HG03060 (cell line): ENCODE measurements at regions not wholly inside any gene's neighbourhood (a gene's known extent, or its start where the extent isn't known, plus 50 kb on each side); places are given as distances from the start of the nearest gene placed in this dataset.

Source experiments
- ATAC-seq: cut with Tn5 transposase; IDR thresholded peaks from one replicate; pipeline ENCODE4 v1.9.1; 2021; ENCODE audit warnings: low read depth, moderate number of reproducible peaks; ENCODE audit not compliant: unreplicated experiment

DNA sequence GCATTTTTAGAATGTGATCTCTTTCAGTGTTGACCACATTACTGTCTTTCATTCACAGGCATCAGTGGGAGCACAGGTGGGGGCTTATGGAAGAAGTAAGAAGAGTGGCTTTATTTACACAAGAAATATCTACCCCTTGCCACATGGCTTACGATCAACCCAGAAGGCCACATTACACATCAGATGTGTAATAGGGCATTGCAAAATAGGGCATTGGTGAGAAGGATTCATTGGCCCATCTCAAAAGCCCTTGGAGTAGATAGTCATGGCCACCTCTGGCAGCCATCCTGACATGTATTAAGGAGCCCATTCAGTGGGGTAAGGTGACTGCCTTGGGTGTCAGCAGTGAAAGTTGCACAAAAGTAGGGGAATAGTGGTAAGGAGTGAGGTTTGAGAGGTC lies 97.5 kb downstream of the MAFB start:
- no peak for ATAC-seq

DNA sequence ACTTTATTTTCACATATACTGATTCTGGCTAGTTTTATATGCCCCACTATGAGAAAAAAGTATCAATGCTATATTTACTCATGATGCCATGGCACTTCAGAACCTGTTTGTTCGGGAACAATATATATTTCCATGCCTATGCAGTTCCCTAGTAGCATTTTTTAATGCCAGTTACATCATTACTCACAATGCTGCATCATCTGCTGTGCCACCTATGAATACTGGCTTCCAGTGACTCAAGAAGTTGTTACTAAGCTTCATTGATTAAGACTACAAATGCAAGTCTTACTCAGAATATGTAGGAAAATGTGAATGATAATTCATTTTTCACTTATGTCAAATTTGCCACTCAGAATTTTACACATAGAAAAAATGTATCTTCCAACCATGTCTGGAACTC lies 97.9 kb downstream of the MAFB start:
- no peak for ATAC-seq

DNA sequence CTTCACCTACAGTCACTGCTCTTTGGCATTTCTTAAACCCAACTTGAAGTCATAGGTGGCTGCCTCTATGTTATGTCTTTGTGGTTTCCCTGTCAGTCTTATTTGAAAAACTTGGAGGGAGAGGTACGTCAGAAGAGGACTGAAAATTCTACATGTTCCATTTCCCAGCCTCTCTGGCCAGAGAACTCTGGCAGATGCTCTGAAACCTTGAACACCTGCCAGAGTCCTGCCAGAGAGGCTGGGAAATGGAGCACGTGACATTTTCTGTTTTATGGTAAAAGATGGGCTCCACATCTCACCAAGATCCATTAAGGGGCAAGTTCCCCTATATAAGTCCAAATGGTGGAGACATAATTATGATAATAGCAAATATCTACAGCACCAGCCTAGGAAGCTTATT lies 99.5 kb downstream of the MAFB start:
- no peak for ATAC-seq

DNA sequence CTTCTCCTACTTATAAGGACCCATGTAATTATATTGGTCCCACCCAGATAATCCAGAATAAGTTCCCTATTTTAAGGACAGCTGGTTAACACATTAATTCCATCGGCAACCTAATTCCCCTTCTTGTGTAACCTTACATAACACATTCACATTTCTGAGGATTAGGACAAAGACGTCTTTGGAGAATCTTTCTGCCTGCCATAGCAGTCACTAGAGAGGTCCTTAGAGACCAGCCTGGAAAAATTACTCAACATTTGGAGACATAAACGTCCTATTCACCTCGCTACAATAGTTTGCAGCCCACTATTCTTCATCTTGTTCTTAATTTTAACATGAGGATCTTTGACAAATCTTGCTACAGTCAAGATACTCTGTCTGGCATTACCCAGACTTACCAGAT lies 100.1 kb downstream of the MAFB start:
- ATAC-seq: no peak

DNA sequence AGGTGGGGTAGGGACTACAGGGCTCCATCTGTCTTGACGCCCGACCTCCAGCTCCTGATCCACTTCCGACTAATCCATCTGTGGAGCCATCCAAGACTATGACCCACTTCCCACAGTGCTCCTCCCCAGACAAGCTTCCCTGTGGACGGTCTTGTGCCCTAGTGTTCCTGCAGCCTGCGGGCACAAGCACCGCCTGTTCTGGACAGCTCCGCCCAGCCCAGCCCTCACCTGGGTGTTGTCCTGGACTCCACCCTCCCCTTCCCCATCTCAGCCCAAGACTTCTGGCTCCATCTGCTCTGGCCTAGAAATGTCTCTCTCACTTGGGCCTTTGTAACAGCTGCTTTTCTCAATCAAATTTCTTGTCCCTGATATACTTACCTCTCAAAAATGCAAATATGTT lies 102.0 kb downstream of the MAFB start:
- no peak for ATAC-seq

DNA sequence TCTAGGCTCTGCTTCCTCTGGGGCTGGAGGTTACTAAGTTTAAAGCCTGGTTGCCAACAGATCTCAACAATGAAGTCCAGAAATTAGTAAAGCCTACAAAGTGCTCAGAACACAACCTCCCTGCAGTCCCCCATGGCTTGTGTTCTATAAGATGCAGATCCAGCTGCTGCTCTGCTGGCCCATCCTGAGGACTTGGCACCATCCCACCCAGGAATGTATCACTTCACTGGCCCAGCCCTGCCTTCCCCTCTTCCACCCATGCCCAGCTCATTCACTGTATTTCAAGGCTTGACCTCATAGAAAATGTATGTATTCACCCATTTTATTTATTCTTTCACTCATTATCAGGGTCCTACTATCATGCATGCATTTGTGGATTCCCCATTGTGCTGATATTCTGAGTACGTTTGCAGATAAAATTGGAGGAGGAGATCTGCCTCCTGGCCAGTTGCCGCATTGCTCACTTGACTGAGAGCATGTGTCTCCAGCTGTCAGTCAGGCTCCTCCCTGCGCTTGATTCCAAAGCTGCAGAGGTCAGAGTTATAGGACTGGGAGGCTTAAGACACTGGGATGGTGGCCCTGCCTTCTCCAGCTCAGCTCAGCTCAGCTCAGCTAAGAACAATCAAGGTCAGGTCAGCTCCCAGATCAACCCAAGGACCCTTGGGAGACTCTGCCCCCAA lies 104.8 kb downstream of the MAFB start:
- ATAC-seq: no peak

DNA sequence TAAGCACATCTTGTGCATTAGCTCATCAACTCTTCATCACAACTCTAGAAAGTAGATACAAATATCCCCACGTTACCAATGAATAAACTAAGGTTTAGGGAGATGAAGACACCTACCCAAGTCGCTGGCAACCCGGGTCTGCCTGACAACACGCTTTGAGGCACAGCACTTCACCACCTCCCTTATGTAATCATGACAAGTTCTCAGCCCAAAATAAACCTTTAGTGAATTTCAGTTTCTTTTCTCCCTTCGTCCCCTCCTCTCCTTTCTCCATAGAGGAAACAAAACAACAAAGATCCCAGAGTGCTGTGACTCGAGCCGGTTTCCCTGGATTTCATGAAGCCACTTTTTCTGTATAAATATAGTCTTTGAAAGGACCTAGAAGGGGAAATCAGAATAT lies 105.4 kb downstream of the MAFB start:
- no peak for ATAC-seq

DNA sequence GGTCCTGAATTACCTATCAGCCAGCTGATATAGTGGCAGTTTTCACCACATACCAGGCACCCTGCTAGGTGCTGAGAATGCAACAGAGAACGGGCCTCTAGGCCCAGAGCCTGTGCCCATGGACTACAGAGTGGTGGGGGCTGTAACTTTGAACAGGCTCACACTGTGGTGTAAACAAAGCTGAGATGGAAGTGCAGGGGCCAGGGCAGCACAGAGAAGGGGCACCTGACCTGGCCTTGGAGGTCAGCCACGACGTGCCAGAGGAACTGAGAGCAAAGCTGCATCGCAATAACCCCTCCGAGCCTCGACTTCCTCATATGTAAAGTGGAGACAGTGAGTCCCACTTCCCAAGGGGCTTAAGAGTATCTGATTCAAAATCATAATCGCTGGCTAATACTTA lies 105.8 kb downstream of the MAFB start:
- no peak for ATAC-seq

DNA sequence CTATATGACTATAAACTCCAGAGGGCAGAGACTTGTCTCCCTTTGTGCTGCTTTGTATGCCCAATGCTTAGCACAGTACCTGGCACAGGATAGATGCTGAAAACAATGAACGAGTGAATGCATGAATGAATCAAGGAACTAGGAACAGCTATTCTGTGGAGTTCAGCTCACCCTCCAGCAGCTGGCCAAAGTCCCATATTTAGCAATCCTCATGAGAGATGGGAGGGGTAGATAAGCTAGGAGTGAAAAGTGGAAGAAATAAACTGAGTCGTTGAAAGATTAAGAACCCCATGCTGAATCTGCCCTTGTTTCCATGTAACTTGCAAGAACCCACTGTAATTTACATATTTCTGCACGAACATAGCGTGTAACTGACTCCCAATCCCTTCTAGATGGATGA lies 106.5 kb downstream of the MAFB start:
- ATAC-seq: no peak

DNA sequence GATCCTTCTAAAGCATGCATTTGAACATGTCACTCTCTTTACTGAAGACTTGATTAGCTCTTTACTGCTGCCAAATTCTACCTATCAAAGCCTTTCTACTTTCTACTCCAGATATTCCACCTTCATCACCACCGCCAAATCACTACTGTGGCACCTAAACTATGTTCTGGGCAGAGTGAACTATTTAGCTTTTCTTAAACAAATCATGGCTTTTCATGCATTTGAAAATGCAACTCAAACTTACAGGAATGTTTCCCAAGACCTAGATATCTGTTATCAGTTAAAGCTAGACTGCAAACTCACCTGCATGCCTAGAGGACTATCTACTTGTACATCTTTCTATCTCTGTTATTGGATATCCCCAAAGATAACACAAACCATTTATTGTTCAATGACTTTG lies 109.3 kb downstream of the MAFB start:
- no peak for ATAC-seq

DNA sequence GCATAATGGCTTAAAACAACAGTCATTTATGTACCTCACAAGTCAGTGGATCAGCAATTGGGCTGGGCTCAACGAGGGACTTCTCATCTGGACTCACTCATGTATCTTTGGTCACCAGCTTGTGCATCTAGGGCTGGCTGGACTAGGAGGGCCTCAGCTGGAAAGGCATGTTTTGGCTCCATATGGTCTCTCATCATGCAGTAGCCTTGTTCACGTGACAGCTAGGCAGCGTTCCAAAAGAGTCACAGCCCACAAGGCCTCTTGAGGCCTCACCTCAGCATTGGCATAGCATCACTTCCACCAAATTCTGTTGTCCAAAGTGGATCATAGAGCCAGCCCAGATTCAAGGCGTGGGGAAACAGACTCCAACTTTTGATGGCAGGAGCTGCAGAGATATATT lies 110.1 kb downstream of the MAFB start:
- ATAC-seq: no peak

DNA sequence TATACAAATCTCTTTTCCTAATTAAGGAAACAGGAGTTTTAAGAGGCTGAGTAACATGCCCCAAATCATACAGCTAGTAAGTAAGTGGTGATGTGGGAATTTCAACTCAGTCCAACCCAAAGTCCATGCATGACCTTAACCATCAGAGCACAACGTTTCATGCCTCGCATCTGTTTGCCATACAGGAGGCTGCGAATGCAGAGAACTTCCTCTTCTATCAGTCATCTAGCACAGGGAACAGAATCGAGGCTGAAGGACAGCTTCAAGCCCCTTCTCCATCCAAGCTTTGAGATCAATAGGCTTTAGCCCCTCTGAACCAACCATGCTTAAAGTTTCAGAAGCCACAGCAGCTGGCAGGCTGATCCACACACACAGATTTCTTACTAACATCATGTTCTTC lies 113.2 kb downstream of the MAFB start:
- no peak for ATAC-seq

DNA sequence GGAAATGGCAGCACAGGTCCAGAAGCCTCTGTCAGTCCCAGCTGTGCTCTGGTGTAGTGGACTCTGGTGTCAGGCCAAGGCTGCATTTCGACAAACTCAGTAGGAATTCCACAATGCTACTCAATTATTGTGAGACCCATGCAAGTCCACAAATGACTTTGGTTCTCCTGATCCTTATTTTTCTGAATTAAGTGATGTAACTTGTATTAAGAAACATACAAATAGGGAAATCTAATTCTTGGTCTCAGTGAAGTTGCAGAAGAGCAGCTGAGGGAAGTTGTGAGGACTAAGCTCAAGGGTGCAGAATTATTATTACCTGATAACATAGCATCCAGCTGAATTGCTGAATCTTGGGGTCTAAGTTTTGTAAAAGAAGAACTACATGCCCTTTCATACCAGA lies 116.8 kb downstream of the MAFB start:
- no peak for ATAC-seq

DNA sequence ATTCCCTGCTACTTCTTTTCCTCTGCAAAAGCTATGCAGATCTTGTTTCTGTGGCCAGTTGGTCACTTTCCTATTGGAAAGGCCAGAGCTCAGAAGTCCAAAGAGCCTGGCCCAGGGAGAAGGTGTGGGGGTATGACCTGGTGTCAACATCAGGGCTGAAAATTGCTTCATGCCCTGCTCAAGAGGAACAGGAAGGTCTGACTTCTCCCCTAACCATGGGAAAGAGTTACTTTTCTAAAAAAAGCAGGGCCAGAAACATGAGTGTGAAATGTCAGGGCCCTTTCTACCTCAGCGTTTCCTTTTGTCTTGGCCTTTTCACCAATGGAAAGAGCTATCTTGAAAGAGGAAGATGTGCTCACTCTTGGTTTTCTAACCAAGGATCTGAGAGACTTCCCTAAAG lies 117.4 kb downstream of the MAFB start:
- no peak for ATAC-seq

DNA sequence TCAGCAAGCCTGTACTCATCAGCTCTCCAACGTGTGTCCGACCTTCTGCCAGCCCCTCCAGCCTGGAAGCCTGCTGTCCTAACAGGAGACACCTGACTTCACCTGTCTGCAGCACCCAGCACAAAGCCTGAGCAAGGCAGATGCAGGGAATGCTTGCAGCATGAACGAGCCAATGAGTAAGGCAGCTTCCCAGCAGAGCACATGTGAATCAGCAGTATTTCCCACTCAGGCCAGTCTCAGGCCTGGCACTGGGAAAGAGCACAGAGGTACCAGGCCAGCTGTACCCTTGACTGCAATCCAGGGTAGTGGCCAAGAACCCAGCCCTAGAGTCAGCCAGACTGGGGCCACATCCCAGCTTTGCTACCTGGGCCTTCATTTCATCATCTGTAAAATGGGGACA lies 120.8 kb downstream of the MAFB start:
- ATAC-seq: no peak

DNA sequence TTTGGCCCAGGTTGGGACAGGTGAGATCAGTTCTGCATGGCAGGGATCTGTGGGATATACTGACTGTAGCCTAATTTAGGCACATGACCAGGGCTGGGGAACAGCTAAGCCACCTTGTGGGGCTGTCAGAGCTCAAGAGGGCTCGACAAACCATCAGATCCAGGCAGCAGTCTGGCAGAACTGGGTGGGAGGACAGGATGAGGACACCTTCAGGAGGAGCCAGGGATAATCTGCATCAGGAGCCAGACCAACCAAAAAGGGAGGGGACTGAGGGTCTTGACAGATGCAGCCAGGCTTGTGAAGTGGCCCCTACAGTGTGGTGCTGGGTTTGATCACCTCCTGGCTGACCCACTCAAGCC lies 123.4 kb downstream of the MAFB start:
- no peak for ATAC-seq

DNA sequence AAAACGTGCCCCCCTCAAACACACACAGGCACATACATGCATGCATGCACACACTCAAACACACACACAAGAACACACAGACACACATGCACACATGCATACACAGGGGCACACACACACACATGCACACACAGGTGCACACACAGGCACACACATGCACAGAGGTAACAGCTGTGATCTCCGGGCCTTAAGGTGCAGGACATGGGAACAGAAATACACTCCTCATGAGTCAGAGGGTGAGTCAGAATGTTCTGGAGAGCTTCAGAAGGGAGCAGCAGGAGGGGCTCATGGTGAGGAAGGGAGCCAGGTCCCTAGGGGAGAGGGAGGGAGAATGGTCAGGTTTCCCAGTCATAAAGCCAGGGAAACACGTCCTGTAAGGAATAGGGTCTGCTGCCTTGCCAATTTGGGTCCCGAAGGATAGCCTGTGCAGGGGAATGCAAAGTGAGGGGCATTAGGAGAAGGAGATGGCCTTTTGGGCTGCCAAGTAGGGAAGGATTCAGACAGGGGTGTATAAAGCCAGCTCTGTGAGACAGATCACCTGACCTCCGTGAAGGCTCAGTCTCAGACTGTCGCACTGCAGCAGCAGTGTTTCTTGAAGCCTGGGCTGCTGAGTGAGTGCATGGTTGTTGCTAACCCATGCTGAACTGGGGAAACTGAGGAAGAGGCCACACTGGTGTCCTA lies 123.9 kb downstream of the MAFB start:
- ATAC-seq: no peak

DNA sequence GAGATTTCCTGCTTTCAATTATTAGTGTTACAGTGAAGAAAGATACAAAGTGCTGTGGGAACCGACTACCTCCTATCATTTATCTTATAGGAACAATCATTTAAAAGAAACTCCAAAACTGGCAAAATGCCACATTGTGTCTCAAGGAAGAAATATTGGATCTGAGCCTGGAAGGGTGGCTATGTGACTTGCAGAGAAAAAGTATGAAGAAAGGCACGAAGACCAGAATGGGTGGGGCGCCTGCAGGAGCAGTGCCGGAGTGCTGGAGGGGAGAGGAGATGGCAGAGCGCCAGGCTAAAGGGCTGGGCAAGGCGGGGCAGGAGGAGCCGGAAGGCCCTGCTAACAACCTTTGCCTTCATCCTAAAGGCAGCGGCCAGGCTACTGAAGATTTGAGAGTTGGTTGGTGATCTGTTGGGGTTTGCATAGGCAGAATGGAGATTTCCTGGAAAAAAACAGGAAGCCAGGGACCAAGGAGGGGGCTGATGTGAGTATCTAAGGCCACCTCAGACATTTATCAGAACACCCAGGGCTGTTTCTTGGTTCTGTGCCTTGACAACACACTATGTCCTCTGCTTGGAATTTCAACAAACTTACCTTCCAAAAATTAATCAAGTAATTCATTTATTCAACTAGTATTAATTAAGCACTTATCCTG lies 125.6 kb downstream of the MAFB start:
- no peak for ATAC-seq

DNA sequence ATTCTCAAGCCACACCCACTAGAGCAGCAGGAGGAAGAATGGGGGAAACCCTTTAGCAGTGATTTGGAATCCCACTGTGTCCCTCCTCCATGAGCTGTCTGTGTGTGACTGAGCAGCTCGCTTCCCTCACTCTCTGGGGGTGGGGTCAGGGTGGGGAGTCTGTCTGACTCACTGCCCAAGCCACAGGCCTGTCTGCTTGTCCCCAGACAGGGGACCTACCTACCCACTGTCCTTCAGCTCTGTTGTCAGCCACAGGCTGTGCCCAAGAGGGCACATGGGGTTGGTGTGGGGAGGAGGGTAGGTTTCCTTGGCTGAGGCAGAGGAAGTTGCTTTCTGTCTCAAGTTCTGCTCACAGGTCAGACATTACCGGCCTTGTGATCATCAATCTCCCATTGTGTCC lies 127.0 kb downstream of the MAFB start:
- ATAC-seq: no peak

DNA sequence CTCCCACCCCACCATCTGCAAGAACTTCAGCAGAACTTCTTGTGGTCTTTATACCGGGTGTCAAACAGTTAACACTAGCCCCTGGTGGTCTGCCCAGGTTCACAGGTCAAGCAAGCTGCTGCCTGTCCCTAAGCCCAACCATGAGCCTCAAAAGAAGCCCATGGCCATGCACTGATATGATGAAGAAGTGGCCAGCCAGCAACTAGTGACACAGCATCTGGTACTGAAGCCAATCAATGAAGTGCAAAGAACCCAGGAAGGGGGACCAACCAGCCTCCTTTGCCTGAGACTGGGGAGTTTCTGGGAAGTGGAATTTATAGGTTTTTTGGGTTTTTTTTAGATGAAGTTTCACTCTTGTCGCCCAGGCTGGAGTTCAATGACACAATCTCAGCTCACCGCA lies 127.8 kb downstream of the MAFB start:
- ATAC-seq: no peak

DNA sequence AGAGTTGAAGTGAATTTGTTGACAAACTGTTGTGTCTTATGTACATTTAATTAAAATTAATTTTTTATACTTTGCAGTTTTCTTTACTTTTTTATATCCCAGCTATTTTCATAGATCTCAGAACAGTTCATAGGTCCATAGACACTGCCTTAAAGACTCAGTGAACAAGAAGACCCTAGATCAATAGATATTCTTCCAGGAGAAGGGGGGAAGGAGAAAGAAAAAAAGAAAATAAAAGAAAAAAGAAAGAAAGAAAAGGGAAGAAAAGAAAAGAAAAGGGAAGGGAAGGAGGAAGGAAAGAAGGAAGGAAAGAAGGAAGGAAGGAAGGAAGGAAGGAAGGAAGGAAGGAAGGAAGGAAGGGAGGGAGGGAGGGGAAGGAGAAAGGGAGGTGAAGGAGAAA lies 130.8 kb downstream of the MAFB start:
- no peak for ATAC-seq

DNA sequence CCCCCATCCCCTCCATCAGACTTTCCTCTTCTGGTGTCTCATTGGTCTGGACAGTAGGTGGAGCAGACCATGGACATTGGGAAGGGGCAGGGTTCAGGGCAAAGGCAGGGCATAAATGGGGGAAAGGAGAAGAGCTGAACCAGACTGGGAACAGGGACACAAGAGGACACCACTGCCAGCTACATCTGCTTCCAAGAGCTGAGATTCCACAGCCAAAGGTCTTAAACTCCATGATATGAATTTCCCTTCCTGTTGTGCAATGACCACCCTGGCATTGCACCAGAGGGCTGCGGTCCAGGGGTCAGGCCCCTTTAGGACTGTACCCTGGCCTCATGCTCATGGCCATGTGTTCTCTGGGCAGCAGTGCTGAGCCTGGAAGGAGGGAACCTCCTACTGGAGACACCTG lies 137.9 kb downstream of the MAFB start:
- ATAC-seq: no peak
